ENCODE measurements at regions not wholly inside any gene's neighbourhood (a gene's known extent, or its start where the extent isn't known, plus 50 kb on each side); places are given as distances from the start of the nearest gene placed in this dataset.

GRCh38 chr10:124267911-124268549 lies 150.7 kb downstream of the OAT start:
- no peak for TF ChIP-seq CTCF (IDR thresholded peaks at IDR 0.05; ENCODE audit: extremely low read depth, insufficient read depth, missing control alignments)
- DNase-seq (ENCODE audit: low spot score), result no peak
- in situ Hi-C loops (cut with MboI; ENCODE audit: low pct_unique_long_range_greater_than_20kb, low sequenced_read_pairs, unreplicated experiment), result no loop called here

GRCh38 chr10:124267231-124267885 lies 151.4 kb downstream of the OAT start:
- DNase-seq (ENCODE audit: low spot score), result no peak
- in situ Hi-C loops (cut with MboI; ENCODE audit: low pct_unique_long_range_greater_than_20kb, low sequenced_read_pairs, unreplicated experiment), result no loop called here
- TF ChIP-seq CTCF (IDR thresholded peaks at IDR 0.05; ENCODE audit: extremely low read depth, insufficient read depth, missing control alignments), result no peak

GRCh38 chr10:124266468-124267230 lies 152.1 kb downstream of the OAT start:
- TF ChIP-seq CTCF (IDR thresholded peaks at IDR 0.05; ENCODE audit: extremely low read depth, insufficient read depth, missing control alignments), result no peak
- DNase-seq (ENCODE audit: low spot score), result no peak
- in situ Hi-C loops (cut with MboI; ENCODE audit: low pct_unique_long_range_greater_than_20kb, low sequenced_read_pairs, unreplicated experiment), result no loop called here

- no peak for DNase-seq (ENCODE audit: low spot score)
- in situ Hi-C loops (cut with MboI; ENCODE audit: low pct_unique_long_range_greater_than_20kb, low sequenced_read_pairs, unreplicated experiment), result no loop called here
- TF ChIP-seq CTCF (IDR thresholded peaks at IDR 0.05; ENCODE audit: extremely low read depth, insufficient read depth, missing control alignments), result no peak
Measured at GRCh38 chr10:124265776-124266467, 152.8 kb downstream of the OAT start.

- no peak for TF ChIP-seq CTCF (IDR thresholded peaks at IDR 0.05; ENCODE audit: extremely low read depth, insufficient read depth, missing control alignments)
- in situ Hi-C loops (cut with MboI; ENCODE audit: low pct_unique_long_range_greater_than_20kb, low sequenced_read_pairs, unreplicated experiment), result no loop called here
- no peak for DNase-seq (ENCODE audit: low spot score)
Measured at GRCh38 chr10:124265391-124265745, 153.4 kb downstream of the OAT start.

- TF ChIP-seq CTCF (IDR thresholded peaks at IDR 0.05; ENCODE audit: extremely low read depth, insufficient read depth, missing control alignments), result no peak
- no peak for DNase-seq (ENCODE audit: low spot score)
- in situ Hi-C loops (cut with MboI; ENCODE audit: low pct_unique_long_range_greater_than_20kb, low sequenced_read_pairs, unreplicated experiment), result no loop called here
Measured at GRCh38 chr10:124264711-124265390, 153.9 kb downstream of the OAT start.
